Mucosa of gallbladder (tissue), 1 donor: ENCODE measurements at regions not wholly inside any gene's neighbourhood (a gene's known extent, or its start where the extent isn't known, plus 50 kb on each side); places are given as distances from the start of the nearest gene placed in this dataset.

Experiments used
- DNase-seq: peaks from one replicate; pipeline ENCODE4 v3.0.0-alpha.2; 2020; ENCODE audit warnings: low spot score
- donor health status: DM: no; HTN: no; CAD: no.

DNA sequence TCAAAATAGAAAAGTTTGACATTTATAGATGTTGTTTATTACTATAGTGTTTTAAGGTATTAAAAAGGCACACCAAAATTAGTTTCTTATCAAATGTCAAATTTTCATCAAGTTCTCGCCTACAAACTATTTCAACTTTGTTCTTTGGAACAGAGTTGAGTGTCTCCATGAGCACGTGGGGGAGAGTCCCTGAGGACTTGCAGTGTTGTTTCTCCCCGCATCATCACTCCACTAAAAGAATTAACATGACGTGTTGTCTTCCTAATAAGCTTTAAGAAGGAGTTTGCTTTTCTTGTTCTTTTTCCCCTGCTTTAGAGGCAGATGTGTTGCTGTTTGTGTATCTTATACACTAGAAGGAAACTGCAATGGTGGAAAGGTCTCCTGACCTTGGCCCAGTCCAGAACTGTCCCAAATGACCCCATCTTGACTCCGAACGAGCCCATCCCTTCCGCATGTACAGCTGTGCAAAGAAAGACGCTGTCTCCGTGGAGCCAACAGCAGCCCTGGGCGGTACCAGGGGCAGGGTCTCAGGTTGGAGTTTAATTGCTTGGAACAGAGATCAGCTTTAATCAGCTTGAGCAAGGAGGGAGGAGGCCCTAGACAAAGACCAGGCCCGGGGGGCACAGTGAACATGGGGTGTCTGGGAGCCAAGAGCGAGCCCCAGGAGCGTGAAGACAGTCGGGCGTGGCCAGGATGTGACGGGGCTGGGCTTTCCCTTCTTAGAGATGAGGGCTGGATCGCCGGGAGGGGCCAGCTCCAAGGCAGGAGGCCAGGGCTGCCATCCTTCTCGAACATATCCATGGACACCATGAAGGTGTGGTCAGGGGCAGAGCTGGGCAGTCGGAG, 215.4 kb upstream of the RTL1 start:
- no peak for DNase-seq

DNA sequence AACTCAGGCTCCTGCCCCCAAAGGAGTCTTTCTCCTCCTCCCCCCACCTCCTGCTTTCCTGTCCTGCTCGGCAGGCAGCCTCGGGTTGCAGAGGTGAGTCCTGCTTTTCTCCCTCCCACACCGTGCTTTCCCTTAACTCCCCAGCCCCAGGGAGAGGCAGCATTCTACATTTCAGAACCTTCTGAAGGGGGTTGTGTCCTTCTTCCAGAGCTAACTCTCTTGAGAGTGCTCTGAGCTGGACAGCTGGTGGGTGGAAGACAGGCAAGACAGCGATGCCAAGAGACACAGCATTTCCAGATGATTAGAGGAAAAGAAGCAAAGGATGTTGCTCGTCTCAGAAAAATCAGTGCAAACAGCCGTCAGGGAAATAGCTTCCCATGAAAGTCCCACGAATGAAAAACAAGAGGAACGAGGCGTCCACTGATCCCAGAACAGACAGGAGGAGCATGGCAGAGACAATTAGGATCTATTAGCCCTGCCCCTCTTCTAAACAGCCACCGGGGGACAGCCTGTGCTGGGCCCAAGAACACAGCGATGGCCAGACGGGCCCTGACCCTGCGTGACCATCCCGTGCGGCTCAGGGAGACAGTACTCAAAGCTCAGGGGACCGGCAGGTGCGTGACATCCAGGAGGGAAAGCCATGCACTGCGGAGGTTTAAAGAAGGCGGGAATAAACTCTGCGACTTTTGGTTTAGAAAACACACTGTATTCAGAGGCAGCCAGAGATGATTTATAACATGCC, 216.5 kb upstream of the RTL1 start:
- DNase-seq, result no peak

DNA sequence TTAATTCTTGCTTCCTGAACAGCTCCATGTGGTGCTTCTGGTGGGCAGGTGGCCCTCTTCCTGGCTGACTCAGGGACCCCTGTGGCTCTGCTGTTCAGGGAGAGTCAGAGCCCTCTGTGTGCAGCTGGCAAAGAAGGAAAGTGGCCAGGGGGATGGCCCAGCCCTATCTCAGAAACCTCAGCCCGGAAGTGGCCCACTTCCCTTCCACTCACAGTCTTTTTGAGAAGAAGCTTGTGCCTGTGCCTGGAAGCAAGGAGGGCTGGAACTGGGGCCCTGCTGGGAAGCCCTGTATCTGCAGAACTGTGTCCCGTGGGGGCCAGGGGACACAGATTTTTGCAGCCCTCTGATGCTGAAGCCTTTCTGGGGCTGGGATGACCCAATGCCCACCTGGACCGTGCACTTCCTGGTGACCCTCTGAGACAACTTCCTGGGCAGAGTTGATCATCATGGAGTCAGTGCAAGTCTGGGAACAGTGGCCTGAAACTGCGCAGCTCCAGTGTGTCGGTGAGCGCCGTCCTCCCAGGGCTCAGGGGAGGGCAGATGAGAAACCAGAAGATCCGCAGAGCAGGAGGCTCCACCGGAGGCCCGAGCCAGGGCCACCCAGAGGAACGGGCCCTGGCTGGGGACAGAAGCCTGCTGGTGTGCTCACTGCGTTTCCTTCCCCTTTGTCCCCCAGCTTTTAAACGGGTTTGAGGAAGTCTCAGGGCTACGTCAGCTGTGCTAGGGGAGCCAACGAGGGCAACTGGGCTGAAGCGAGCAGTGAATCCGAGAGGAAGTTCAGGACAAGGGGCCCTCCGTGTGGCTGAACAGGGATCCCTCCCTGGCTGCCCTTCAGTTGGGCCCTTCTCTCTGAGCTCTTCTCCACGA, 217.4 kb upstream of the RTL1 start:
- peak; percentile 32 for DNase-seq

DNA sequence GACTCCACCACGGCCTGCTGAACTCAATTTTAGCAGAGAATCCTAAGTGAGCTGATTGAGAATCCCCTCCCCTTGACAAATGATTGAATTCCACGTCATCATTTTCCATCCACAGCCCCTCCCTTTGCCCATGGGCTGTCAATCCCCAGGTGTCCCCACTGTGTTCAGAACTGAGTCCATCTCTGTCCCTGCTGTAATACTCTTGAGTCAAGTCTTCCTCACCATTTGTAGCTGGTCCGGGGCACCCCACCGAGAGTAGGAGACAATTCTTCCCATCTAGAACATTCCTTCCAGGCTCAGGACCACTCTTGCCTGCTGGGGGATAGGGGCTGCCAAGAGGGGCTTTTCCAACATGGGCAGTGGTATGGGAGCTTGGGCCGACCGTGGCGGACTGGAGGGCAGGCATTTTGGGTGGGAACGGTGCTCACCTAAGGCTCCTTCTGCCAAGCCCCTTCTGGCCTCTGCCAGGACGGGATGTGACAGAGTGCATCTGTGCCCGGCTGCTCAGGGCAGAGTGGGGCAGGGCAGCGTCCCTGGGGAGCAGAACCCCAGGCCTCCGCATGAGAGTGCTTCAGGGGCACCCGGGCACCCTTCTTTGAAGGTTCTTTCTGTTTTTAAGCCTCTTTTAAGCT, 218.1 kb upstream of the RTL1 start:
- no peak for DNase-seq

DNA sequence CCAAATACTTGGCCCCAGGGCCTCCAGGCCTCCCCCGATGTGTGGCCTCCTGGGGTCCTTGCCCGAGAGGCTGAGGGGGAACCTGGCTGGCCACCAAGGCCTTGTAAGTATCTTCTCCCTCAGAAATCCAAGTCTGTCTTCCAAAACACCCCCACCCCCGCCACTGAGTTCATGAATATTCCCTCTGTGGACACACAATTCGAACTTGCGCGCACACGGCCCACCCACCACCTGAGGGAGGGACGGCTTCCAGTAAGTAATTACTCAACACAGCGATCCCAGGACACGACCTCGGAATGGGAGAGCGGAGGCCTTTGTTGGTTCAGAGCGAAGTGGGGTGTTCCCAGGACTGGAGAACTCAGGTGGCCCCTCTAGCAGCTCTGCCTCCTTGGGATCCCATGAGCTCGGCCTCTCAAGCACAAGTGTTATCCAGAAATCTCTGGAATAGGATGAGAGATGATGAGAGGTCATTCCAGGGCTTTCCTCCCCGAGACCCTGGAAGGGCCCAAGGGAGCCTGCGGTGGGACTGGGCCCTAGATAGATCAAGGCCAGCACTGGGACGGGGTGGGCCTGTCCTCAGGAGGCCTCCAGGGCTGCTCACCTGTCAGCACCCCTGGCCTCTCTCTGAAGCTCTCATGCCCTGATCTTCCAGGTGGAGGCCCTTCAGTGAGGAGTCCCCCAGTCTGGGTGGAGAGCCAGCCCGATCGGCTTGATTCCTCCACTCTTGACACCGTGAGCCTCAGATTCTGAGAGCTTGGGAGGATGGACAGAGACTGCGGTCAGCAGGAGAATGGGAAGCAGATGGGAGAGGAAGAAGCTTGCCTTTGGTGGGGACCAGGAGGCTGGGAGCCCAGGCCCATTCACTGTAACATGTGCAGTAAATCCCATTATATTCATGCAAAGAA, 219.0 kb upstream of the RTL1 start:
- DNase-seq, result peak; percentile 7

DNA sequence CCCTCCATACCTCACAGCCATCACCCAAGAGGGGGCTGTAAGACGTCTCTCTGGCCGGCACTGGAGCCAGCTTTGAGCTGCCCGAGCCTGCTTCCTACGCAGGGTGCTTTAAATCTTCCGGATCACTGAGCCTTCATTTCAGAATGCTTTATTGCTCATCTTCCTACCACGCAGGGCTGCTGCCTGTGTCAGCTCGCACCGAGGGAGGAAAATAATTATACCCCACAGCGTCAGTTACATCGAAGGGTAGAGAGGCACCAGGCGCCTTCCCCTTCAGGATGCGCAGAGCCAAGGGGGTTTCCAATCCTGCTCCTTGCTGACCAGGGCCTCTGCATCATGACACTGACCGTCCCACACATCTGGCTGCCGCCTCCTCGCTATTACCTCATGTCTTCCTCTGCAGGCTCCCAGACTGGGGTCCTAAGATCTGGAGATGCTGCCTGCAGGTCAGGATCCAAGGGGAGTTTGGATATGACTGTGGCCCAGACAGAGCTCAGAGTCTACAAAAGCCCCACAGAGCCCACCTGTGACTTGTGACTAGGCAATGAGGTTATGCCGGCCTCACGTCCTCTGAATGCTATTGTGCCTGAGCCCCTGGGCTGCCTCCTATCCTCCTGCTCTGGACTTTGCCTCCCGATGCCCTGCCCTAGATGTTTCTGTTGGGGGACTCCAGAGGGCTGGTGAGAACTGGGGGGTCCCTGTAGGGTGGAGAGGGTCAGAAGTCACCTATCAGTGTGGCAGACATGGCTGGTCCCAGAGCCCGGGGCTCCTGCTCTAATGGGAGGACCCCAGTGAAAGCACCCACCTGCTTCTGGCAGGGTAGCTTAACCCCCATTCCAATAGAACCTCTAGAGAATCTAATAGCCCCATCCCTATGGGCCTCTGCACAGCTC, 220.3 kb upstream of the RTL1 start:
- no peak for DNase-seq

DNA sequence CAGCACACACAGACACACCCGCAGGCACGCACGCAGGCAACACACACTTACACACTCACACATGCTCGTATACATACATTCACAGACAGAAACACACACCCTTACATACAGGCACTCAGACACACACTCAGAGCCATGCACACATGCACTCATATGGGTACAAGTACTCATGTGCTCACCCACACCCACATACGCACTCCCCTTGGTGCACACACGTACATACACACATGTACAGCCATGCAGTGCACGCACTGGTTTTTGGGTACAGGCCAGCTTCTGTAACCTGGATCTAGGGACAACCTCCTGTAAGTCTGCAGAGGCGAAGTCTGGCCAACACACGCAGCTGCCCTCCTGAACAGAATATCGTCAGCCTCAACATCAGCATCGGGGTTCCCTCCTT, 221.3 kb upstream of the RTL1 start:
- no peak for DNase-seq

DNA sequence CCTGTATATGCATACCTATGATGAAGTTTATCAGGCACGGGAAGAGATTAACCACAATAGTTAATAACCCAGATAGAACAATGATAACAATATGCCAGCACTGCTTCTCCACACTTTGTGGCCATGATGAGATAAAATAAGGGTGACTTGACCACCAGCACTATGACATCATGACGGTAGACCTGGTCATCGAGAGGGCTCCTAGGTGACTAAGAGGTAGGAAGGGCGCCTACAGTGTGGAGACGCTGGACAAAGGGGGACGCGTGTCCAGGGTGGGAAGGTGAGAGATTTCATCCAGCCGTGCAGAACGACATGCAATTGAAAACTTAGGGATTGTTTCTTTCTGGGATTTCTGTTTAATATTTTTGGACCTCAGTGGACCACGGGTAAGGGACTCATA, 221.8 kb upstream of the RTL1 start:
- DNase-seq, result no peak

DNA sequence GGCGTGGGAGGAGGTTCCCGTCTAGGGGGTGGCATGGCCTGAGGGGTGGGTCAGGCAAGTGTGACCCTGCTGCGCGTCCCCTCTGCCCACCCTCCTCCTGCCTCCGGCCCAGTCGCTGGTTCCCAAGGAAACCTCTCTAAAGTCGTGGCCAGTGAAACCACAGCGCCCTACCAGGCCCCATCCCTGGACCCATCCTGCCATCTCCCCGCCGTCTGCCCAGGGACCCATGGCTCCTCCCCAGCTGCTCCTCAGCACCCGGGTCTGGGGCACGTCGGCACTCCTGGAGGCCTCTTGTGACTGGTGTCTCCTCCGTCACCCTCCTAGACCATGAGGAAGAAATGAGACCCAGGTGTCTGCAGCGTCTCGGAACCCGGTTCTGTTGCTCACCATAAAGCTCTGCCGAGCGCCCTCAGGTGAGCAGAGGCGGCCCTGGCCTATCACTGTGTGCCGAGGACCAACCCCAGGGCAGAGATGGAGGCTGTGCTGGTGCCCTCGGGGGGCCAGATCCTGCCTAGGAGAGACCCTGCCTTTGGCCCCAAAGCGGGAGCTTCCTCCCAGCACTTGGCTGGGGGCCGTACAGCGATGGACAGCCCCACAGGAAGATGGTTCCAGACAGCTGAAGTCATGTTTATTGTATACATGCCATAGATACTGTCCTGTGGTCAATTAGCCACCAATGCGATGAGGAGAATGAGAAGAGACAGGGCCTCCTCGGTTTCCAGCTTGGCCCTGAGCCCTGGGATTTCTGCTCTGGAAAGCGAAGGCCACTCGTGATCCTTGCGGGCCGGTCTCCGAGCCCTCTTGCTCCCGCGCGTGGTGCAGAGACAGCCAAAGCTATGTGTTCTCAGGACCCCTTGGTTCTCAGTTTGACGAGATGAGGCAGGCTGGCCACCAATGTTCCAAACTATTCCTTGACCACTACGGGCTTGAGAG, 222.5 kb upstream of the RTL1 start:
- DNase-seq, result peak; percentile 9

DNA sequence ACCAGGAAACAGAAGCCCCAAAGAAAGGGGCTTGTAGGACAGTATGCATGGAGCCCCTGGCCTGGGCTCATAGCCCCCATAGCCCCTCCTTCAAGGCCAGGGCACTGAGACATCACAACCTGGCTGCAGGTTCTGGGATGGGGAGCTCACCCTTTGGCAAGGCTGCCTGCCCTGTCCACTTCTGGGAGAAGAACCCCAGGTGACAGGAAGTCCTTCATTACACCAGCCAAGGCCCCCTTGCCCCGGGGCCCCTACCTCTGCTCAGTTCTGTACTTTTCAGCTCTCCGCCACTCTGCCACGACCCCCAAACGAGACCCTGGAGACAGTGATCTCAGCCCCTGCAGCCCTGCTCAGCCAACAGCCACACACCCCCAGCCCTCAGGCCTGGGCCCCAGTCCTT, 223.2 kb upstream of the RTL1 start:
- DNase-seq, result no peak

DNA sequence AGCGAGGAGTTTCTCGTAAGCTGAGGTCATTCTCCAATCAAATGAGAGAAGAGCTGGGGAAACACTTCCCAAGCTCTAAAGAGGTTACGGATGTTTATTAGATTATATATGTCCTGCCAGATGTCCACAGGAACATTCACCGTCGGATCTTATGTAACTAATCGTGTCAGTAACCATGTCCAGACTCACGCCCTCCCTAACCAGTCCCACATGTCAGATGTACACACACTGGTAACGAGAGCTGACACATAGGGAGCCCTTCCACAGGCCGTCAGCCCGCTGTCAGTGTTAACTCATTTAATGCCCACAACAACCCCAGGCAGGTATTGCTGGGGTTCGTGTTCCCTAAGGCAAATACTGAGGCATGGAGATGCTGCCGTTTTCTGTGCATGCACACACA, 223.7 kb upstream of the RTL1 start:
- no peak for DNase-seq

DNA sequence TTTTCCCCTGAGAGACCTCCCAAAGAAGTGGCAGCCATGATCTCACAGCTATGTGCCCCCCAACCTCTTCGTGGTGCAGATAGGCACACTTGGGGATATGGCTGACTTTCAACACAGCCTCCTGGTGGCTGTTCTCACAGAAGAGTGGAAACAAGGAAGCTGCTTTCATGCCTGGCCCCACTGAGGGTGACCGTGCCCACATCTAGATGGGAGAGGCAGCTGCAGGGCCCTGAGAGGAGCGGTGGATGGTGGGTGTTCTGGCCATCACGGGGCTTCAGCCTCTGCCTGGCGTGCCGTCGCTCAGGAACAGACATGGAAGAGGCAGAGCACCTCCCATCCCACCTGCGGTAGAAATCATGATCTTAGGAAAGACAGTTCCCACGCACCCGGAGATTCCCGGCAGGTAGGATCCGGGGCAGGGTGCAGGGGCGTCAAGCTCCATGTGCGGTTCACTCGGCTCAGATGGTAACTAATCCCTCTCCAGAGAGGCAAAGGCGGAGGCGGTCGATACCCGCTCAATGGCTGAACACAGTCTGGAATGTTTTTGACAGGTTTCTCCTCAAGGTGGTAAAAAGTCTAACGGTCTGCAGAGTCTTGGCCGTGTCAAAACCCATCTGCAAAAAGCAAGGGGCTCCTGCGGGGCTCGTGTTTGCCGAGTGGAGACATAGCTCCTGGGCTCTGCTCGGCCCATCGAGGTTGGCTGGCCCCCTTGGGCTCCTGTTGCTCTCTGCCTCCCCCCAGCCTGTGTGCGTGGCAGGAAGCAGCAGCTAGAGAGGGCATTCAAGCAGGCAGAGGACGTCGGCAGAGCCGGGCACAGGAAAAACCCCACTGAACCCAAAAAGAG, 225.2 kb upstream of the RTL1 start:
- no peak for DNase-seq

DNA sequence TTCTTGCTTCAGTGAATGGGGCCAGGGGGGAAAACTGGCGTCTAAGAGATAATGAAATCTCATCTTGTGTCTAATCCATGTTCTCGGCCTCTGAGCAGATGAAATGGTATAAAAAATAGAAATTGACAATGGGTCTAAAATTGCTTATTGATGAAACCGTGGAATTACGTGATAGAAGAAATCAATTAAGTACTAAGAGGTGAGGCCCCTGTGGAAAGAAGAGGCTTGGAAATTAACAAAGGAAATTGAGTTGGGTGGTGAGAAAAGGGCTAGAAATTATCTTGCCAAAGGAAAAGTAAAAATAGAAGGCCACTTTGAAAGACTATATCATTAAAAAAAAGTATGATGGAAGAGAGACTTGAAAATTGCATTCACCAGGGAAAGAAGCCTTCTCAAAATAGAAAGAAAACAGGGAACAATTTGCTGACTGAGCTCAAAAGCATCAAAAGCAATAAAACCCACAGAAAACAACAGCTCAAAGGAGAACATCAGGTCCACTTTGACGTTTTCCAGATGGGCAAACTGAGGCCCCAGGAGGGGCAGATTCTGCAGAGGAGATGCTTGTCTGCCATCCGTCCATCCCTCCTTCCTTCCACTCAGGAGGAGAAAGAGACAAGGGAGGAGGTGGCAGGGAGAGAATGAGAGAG, 226.1 kb upstream of the RTL1 start:
- DNase-seq, result no peak

DNA sequence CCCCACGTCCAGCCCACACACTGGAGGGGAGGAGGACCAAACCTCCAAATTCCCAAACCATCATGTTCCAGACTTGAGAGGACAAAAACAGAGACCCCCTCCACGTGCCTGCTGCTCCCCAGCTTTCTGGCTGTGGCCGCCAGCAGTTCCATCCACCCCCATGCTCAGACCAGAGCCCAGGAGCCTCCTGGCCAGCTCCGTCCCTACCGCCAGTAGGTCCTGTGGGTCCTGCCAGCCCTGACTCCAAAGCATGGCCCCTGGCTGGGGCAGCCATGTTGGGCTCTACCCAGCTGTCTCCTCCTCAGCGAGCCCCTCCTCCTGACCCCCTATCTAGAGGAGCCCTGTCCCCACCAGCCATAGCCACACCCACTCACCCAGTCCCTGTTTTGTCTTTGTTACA, 227.3 kb upstream of the RTL1 start:
- DNase-seq, result peak; percentile 8

DNA sequence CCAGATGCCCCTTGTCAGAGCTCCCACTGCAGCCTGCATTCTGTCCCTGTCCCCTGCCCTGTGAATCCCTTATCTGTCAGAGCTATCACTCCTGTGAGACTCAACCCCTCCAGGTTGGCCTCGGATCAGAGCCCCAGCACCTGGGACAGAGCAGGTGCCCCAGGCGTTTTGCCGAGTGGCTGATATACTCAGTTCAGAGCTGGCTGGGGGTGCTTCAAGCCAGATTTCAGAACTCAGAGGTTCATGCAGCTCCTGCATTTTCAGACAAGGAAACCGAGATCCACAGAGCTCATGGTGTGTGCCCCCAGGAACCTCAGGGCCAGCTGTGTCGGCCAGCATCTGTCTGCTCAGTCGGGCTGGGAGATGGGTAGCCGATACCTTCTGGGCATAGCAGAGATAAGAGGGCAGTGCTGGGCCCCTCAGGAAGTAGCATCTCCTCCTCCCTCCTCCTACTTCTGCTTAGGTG, 228.0 kb upstream of the RTL1 start:
- no peak for DNase-seq

DNA sequence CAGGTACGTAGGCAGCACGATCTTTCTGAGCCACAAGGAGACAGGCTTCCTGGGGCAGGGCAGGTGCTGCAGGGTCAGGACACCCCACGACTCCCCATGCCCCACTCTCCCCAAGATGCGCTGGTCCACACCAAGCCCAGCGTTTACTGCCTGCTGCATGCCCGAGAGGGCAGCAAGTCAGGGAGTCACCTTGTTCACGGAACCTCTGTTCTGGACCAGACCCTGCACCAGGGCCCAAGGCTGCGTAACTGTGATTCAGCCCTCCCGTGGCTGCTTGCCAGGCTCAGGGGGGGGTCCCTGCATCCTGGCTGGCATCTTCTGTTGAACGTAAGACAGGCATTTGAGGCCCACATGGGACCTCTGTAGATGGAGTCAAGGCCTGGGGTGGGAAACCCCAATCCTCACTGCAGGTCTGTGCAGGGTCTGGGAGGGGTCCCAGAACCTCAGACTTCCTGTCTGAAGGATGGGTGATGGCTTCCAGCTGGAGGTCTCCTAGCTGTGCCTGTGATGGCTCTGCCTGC, 228.6 kb upstream of the RTL1 start:
- DNase-seq, result no peak

DNA sequence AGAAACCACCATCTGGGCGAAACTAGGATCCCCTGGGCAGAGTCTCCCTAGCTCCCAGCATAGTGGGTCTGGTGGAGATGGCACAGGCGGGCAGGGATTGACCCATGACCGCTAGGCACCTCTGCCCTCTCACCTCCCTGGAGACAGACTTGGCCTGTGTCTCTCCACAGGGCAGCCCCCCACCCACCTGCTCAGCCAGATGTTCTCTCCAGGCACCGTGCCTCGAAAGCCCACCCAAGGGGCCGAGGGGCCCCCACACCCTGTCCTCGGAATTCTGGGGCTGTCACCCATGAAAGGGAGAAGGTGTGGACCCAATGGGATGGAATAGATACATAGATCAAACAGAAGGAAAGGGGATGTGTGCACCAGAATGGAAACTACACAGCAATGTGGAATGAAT, 229.1 kb upstream of the RTL1 start:
- no peak for DNase-seq
